Amniotic epithelial cell (primary cell): ENCODE measurements at regions not wholly inside any gene's neighbourhood (a gene's known extent, or its start where the extent isn't known, plus 50 kb on each side); places are given as distances from the start of the nearest gene placed in this dataset.
"Not testable (repeated sequence)": the region's sequence is repeated elsewhere in the genome, so short reads cannot be mapped to it uniquely, and the experiment has no call there.

Experiments
- DNase-seq: peaks from one replicate; pipeline ENCODE4 v3.0.0-alpha.2; 2010; ENCODE audit warnings: low read depth

GRCh38 chr15:95742836-95743235, 587.7 kb upstream of the NR2F2 start:
- no peak for DNase-seq

DNA sequence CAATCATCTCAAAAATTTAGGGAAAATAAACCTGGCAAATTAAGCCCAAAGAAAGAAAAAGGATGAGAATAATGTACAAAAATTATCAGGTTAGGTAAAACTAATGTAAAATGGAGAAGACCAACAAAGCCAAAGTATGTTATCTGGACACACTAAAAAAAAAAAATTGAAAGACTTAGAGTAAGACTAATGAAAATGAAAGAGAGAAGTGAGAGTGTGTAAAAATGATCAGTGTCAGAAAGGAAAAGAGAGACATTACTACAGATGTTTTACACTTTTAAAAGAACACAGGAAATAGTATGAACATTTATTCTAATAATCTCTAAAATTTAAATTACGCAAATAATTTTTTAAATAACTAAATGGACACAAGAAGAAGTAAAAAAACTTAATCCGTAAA, 573.3 kb upstream of the NR2F2 start:
- DNase-seq = no peak

DNA sequence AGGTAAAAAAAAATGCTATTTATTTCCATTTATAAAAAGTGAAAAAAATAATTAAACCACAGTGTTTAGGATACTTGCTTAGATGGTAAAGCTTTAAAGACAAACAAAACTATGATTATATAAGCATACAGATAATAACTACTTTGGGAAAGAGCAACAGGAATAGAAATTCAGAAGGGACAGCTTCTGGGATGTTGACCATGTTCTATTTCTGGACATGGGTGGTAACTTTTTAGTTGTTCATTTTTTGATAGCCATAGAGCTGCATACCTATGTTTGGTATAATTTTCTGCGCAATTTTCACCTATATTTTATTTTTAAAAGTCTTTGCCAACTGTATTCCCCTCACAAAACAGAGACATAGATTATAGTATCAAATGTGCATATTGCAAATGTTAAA, 572.0 kb upstream of the NR2F2 start:
- no peak for DNase-seq

DNA sequence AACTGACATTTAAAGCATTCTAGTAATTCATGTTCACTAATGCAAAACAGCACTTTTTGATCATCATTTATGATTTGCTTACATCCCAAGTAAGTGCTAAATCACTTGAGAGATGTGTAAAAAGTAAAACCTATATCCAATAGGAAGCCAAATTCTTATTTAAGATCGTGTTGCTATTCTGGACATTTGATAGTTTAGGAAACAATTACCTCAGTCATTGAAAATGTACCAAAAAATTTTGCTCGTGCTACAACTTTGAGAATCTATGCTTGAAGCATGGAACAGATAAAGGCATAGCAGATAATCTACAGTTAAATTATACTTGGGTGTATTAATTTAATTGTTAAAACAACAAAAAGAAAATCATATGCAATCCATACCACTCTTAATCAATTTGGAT, 571.6 kb upstream of the NR2F2 start:
- DNase-seq = no peak

- DNase-seq = peak; percentile 70
Measured at GRCh38 chr15:95760508-95760907, 570.0 kb upstream of the NR2F2 start.

DNA sequence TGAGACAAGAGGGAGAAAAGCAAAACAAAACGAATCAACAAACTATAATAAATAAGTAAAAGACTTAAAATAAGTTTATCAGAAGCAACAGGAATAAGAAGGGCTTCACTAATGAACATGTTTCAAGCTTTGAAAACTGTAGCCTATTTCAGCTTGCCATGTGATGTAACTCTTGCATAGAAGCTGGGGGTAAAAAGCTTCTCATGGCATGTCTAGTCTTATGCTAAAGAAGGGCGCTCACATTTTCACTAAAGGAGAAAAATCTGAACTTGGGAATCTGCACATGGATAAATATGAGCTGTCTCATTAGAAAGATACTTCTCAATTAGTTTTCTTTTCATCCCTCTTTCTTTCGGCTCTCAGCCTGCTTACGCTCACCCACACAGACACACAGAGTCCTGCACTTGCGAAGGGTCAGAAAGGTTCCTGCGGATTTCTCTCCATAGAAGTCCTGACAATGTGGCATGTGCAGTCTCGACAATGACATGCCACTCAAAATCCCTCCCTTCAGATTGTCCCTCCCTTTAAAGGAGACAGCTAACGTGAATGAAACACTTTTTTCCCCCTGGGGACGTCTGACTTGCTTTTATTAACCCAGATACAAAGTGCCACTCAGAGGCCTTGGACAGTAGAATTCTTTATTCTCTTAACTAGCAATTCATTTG, 568.9 kb upstream of the NR2F2 start:
- no peak for DNase-seq

GRCh38 chr15:95763426-95763825, 567.1 kb upstream of the NR2F2 start:
- no peak for DNase-seq

DNA sequence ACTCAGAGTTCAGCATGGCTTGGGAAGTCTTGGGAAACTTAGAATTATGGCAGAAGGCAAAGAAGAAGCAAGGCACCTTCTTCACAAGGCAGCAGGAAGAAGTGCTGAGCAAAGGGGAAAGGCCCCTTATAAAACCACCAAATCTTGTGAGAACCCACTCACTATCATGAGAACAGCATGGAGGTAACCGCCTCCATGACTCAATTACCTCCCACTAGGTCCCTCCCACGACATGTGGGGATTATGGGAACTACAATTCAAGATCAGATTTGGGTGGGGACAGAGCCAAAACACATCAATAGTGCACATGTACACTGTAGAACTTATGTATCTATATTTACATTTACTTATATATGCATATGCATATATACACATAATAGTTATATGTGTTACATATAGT, 565.3 kb upstream of the NR2F2 start:
- DNase-seq = no peak

DNA sequence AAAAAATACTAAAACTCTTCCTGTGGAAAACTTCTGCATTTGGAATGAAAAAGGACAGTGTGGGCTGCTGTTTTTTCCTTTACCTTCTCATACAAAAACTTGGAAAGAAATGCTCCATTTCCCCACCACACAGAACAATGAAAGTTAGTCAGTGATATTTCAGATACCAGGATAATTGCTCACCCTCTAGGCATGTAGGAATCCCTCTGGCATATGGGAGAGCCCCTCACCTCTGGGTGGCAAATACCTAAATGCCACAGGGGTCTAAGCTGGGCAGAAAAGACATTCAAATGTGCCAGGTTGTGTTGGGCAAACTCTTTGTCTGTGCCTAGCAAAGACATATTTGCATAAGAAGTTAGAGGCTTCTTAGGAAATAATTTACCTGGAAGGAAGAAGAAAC, 560.3 kb upstream of the NR2F2 start:
- DNase-seq = peak; percentile 42

DNA sequence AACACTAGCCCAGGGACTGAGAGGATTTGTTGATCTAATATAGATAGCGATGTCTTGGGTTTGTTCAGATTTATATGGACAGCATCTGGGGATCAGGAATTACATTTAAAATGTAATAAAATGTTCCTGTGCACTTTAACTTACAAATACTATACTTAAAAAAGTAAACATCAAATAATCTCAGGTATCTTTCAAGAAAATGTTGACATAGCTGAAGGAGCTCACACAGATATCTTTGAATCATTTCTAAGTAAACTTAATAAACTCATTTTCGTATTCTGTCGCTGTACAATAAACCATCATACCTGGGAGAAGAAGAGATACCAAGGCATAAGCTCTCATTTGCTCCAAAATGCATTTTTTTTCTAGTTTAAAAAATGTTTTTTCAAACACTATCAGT, 557.5 kb upstream of the NR2F2 start:
- DNase-seq = no peak

- no peak for DNase-seq
Measured at GRCh38 chr15:95784508-95784907, 546.0 kb upstream of the NR2F2 start.

GRCh38 chr15:95785276-95785675, 545.2 kb upstream of the NR2F2 start:
- DNase-seq = not testable (repeated sequence)

DNA sequence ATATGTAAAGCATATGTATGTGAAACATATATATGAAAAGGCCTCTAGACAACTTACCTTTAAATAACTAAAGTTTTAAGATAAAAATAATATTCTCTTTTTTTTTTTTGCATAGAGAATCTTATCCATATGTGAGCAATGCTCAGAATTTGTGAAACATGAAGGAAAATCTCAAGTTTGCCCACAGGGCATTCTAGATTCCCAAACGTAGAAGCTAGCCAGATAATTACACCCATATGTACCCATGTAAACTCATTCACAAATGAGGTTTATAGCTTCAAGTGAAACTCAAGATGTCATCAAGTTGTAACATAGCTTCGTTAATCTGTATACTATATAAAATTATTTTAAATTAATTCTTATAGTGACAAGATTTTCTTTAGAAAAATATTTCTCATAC, 537.3 kb upstream of the NR2F2 start:
- no peak for DNase-seq

- DNase-seq = no peak
Measured at GRCh38 chr15:95795386-95795785, 535.1 kb upstream of the NR2F2 start.

- DNase-seq = peak; percentile 98
Measured at GRCh38 chr15:95799286-95800200, 531.0 kb upstream of the NR2F2 start.

GRCh38 chr15:95804484-95804883, 526.0 kb upstream of the NR2F2 start:
- DNase-seq = peak; percentile 24

DNA sequence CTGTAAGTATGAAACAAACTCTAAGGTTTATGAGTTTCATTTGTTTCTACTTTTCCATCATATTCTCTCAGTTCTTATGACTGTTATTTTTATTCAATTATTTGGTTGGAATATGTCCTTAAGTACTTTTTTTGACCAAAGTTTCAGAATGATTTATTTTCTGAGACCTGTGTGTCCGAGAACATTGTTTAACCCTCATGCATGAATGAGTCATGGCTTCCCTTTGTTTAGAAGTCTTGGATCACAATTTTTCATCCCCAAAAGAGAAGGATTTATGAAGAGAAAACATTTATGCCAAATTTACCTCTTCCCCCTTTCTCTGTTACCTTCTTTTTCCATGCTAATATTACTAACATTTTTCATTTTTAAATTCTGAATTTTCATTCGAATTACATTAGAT, 518.0 kb upstream of the NR2F2 start:
- peak; percentile 42 for DNase-seq

- no peak for DNase-seq
Measured at GRCh38 chr15:95814908-95815307, 515.6 kb upstream of the NR2F2 start.

GRCh38 chr15:95816591-95816990, 513.9 kb upstream of the NR2F2 start:
- no peak for DNase-seq

- DNase-seq = no peak
Measured at GRCh38 chr15:95822961-95823360, 507.5 kb upstream of the NR2F2 start.

DNA sequence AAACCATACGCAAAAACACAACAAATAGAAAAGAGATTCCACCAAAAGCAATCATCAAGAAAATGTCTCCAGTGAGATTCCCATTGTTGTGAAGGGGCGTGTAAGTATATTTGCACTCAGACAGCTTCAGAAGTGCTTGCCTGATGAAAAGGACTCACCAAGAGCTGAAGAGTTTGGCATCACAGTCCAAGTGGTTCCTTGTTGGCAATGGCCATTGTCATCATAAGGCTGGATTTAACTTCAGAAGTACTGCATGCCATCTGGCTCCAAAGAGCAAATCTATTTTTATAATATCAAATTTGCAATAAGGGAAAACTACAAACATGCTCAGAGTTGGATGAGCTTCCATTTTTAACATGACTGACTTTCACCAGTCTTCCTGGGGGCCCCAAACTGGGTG, 505.3 kb upstream of the NR2F2 start:
- no peak for DNase-seq

DNA sequence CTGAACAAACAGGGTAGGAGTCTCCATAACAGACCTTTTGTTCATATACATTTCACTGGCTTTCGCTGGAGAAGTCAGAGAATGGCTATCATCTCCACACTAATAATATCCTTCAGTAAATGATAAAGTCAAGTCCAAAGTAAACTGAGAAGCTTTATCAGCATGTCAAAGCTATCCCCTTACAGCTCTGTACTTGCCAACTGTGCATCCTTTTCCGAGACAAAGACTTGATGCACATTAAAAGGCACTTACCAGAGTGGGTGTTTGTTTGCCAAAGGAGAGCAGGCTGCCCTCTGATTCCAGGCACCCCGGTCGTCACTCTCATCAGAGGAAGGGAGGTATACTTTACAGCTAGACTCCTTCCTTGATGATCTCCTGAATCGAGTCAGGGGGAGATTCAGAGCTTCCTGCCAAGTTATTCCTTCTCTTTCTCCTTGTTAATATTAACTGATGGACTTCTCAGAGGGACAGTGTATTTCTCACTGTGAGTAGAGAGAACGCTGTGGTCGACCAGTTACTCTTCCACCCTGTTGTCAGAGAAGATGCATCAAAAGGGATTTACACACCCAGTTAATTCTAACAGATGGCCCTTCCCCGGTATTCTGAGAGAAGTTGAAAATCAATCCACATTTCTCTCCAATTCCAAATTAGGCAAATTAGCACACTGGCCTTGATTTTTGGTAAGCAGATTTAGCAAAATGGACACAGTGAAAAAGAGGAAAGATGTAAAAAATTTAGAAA, 504.7 kb upstream of the NR2F2 start:
- DNase-seq = no peak
